ENCODE measurements at regions not wholly inside any gene's neighbourhood (a gene's known extent, or its start where the extent isn't known, plus 50 kb on each side); places are given as distances from the start of the nearest gene placed in this dataset.
"Not testable (repeated sequence)": the region's sequence is repeated elsewhere in the genome, so short reads cannot be mapped to it uniquely, and the experiment has no call there.

DNA sequence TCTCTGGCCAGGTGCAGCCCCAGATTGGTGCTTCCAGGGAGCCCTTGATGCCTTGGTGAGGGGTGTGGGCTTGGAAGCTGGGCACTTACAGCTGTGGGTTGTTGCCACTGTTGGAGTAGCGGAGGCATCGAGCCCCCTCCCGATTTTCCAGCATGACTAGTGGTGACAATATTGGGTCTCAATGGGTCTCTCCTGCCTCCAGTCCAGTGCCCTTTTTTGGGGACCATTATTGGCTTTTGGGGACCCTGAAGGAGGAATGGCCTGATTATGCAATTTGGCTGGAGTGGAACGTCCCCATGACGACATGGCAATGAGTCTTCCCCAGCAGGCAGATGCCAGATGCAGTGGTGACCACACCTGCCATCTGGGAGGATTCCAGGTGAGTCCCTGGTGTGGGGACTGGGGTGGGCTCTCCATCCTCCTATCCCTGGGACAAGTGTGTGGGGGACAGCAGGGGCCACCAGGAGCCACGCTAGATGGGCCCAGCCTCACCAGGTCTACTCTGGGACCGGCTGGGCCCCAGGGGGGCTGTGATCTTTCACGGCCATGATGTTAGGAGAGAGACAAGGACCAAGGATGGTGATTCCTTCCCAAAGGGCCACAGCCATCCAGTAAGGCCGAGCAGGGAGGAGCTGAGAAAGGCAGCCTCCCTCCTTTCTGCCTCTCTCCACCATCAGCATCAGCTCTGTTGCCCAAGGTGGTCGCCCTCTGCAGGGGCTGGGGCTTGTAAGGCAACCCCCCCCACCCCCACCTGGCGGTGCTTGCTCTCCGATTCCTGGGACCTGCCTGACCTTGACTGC is 196.8 kb downstream of the GOLGA6L6 start:
- no peak for DNase-seq

DNA sequence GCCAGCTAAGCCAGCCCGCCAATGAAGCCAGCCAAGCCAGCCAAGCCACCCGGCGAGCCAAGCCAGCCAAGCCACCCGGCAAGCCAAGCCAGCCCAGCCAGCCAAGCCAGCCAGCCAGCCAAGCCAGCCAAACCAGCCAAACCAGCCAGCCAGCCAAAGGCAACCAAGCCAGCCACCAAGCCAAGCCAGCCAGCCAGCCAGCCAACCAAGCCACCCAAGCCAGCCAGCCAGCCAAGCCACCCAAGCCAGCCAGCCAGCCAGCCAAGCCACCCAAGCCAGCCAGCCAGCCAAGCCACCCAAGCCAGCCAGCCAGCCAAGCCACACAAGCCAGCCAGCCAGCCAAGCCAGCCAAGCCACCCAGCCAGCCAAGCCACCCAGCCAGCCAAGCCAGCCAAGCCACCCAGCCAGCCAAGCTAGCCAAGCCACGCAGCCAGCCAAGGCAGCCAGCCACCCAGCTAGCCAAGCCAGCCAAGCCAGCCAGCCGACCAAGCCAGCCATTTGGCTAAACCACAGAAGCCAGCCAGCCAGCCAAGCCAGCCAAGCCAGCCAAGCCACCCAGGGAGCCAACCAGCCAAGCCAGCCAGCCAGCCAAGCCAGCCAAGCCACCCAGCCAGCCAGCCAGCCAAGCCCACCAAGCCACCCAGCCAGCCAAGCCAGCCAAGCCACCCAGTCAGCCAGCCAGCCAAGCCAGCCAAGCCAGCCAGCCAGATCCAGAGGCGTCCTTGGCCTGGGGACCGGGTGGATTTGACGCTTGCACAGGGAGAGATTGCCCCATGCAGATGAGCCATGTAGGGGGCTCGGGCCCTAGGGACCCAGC is 198.0 kb downstream of the GOLGA6L6 start:
- not testable (repeated sequence) for DNase-seq

DNA sequence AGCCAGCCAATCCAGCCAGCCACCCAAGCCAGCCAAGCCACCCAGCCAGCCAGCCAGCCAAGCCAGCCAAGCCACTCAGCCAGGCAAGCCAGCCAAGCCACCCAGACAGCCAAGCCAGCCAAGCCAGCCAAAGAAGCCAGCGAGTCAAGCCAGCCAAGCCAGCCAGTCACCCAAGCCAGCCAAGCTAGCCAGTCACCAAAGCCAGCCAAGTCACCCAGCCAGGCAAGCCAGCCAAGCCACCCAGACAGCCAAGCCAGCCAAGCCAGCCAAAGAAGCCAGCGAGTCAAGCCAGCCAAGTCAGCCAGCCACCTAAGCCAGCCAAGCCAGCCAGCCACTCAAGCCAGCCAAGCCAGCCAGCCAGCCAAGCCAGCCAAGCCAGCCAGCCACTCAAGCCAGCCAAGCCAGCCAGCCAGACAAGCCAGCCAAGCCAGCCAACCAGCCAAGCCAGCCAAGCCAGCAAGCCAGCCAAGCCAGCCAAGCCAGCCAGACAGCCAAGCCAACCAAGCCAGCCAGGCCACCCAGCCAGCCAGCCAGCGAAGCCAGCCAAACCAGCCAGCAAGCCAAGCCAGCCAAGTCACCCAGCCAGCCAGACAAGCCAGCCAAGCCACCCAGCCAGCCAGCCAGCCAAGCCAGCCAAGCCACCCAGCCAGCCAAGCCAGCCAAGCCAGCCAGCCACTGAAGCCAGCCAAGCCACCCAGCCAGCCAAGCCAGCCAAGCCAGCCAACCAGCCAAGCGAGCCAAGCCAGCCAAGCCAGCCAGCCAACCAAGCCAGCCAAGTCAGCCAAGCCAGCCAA is 198.8 kb downstream of the GOLGA6L6 start:
- DNase-seq: not testable (repeated sequence)

DNA sequence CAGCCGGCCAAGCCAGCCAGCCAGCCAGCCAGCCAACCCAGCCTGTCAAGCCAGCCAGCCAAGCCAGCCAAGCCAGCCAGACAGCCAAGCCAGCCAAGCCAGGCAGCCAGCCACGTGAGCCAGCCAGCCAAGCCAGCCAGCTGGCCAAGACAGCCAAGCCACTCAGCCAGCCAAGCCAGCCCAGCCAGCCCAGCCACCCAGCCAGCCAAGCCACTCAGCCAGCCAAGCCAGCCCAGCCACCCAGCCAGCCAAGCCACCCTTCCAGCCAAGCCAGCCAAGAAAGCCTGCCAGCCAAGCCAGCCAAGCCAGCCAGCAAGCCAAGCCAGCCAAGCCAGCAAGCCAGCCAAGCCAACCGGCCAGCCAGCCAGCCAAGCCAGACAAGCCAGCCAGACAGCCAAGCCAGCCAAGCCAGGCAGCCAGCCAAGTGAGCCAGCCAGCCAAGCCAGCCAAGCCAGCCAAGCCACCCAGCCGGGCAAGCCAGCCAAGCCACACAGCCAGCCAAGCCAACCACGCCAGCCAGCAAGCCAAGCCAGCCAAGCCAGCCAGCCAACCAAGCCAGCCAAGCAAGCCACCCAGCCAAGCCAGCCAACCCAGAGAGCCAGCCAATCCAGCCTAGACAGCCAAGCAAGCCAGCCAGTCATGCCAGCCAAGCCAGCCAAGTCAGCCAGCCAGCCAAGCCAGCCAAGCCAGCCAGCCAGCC is 199.5 kb downstream of the GOLGA6L6 start:
- DNase-seq: peak; percentile 47

DNA sequence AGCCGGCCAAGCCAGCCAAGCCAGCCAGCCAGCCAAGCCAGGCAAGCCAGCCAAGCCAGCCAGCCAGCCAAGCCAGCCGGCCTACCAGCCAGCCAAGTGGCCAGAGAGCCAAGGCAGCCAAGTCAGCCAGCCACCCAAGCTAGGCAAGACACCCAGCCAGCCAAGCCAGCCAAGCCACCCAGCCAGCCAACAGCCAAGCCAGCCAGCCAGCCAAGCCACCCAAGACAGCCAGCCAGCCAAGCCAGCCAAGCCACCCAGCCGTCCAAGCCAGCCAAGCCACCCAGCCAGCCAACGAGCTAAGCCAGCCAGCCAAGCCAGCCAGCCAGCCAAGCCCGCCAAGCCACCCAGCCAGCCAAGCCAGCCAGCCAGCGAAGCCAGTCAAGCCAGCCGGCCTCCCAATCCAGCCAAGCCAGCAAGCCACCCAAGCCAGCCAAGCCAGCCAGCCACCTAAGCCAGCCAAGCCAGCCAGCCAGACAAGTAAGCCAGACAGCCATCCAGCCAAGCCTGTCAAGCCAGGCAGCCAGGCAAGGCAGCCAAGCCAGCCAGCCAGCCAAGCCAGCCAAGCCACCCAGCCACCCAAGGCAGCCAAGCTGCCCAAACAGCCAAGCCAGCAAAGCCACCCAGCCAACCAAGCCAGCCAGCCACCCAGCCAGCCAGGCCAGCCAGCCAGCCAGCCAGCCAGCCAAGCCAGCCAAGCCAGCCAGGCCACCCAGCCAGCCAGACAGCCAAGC is 200.5 kb downstream of the GOLGA6L6 start:
- peak; percentile 47 for DNase-seq

DNA sequence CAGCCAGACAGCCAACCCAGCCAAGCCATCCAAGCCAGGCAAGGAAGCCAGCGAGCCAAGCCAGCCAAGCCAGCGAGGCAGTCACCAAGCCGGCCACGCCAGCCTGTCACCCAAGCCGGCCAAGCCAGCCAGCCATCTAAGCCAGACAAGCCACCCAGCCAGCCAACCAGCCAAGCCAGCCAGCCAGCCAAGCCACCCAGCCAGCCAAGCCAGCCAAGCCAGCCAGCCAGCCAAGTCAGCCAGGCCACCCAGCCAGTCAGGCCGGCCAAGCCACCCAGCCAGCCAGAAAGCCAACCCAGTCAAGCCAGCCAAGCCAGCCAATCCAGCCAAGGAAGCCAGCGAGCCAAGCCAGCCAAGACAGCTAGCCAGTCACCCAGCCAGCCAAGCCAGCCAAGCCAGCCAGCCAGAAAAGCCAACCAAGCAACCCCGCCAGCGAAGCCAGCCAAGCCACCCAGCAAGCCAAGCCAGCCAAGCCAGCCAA is 201.2 kb downstream of the GOLGA6L6 start:
- DNase-seq: peak; percentile 44

DNA sequence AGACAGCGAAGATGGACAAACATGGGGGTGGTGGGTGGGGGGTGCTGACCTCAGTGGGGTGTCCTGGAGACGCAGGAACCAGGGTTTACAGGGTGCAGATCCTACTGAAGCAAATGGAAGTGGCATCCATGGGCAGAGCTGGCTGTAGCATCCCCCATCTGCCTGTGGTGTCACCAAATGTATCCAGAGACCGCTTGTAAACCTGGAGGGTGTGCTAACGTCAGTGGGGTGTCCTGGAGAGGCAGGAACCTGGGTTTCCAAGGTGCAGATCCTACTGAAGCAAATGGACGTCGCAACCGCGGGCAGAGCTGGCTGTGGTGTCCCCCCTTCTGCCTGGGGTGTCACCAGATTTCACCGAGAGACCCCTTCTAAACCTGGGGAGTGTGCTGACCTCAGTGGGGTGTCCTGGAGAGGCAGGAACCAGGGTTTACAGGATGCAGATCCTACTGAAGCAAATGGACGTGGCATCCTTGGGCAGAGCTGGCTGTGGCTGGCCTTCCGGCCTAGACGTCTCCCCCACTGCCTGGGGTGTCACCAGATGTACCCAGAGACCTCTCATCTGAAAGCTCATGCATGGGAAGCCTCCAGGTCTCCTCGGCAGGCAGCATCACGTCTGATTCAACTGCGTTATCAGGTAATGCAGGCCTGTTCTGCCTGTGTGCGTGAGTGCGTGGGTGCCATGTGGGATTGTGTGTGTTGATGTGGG is 202.4 kb downstream of the GOLGA6L6 start:
- DNase-seq: not testable (repeated sequence)

DNA sequence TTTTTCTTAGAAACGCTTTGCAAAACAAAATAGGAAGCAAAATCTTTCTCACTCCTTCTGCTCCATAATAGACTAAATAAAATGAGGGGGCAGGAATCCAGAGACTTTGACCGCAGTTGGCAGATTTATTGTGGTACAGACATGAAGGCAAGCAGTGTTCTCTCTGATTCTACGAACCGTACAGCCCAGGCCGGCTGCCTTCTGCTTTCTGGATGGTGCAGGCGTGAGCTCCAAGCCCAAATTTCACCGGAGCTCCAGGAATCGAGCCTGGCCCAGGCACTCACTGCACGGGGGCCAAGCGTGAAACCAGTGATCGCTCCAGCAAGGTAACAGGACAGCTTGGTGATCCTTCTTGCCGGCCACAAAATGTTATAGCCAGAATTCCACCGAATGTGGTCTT is 202.9 kb downstream of the GOLGA6L6 start:
- not testable (repeated sequence) for DNase-seq

DNA sequence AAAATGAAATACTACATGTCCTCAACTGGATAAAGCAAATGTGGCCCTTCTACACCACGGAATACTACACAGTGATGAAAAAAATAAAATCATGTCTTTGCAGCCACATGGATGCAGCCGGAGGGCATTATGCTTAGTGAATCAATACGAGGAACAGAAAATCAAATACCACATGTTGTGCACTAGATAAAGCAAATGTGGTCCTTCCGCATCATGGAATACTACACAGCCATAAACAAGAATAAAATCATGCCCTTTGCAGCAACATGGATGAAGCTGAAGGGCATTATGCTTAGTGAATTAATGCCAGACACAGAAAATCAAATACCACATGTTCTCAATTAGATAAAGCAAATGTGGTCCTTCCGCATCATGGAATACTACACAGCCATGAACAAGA is 204.4 kb downstream of the GOLGA6L6 start:
- DNase-seq: not testable (repeated sequence)

DNA sequence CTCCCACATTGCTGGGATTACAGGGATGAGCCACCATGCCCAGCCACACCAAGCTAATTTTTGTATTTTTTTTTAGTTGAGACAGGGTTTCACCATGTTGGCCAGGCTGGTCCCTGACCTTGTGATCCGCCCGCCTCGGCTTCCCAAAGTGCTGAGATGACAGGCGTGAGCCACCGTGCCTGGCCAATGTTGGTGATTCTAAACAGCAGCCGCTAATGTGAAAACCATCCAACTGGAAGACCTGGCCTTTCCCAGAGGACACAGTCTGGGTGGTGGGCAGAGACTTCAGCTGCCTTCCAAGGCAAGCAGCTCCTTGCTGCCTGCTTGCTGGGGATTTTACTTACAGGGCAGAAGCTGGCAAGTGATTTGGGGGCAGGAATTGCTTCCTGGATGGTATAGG is 207.1 kb downstream of the GOLGA6L6 start:
- not testable (repeated sequence) for DNase-seq

DNA sequence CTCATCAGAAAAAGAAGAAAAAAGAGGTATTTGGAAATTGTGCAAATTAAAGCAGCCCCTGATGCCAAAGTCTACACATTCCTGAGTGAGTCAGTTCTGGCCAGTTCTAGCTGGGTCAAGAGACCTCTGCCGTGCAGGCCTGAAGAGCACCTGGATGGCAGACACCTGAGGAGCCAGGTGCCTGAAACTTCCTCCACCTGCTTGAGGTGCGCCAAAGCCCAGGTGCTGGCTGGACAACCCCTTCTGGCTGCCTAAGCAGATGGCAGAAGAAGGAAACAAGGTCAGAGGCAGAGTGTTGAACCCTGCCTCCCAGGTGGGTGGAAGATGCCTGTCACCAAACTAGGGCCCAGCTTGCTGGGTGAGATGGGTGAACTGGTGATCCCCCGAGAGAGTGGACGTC is 215.8 kb downstream of the GOLGA6L6 start:
- not testable (repeated sequence) for DNase-seq

DNA sequence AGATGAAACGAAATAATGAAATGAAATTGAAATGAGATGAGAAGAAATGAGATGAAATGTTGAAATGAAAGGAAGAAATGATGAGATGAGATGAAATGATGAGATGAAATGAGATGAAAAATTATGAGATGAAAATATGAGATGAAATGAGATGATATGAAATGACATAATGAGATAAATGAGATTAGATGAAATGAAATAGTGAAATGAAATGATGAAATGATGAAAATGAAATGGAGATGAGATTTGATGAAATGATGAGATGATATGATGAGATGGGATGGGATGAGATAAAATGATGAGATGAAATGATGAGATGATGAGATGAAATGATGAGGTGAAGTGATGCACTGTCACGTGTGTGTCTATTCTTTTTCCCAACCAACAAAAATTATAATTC is 224.5 kb downstream of the GOLGA6L6 start:
- not testable (repeated sequence) for DNase-seq

DNA sequence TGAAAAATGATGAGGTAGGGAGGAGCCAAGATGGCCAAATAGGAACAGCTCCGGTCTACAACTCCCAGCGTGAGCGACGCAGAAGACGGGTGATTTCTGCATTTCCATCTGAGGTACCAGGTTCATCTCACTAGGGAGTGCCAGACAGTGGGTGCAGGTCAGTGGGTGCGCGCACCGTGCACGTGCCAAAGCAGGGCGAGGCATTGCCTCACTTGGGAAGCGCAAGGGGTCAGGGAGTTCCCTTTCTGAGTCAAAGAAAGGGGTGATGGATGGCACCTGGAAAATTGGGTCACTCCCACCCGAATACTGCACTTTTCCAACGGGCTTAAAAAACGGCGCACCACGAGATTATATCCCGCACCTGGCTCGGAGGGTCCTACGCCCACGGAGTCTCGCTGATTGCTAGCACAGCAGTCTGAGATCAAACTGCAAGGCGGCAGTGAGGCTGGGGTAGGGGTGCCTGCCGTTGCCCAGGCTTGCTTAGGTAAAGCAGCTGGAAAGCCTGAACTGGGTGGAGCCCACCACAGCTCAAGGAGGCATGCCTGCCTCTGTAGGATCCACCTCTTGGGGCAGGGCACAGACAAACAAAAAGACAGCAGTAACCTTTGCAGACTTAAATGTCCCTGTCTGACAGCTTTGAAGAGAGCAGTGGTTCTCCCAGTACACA is 230.5 kb downstream of the GOLGA6L6 start:
- not testable (repeated sequence) for DNase-seq

DNA sequence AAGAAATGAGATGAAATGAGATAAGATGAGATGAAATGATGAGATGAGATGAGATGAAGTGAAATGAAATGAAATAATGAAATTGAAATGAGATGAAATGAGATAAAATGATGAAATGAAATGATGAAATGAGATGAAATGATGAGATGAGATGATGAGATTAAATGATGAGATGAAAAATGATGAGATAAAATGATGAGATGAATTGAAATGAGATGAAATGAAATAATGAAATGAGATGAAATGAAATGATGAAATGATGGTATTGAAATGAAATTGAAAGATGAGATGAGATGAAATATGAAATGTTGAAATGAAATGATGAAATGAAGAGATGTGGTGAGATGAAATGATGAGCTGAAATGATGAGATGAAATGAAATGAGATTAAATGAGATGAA is 231.0 kb downstream of the GOLGA6L6 start:
- DNase-seq: no peak

DNA sequence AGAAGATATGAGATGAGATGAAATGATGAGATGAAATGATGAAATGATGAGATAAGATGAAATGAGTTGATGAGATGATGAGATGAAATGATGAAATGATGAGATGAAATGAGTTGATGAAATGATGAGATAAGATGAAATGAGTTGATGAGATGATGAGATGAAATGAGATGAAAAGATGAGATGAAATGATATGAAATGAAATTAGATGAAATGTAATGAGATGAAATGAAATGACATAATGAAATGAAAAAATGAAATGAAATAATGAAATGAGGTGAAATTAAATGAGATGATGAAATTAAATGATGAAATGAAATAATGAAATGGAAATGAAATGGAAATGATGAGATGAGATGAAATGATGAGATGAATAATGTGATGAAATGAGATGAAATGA is 231.6 kb downstream of the GOLGA6L6 start:
- DNase-seq: not testable (repeated sequence)

DNA sequence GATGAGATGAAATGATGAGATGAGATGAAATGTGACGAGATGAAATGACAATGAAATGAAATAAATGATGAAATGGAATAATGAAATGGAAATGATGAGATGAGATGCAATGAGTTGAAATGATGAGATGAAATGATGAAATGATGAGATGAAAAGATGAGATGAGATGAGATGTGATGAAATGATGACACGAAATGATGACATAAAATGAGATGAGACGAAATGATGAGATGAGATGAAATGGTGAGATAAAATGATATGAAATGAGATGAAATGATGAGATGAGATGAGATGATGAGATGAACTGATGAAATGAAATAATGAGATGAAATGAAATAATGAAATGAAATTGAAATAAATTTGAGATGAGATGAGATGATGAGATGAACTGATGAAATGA is 232.2 kb downstream of the GOLGA6L6 start:
- DNase-seq: not testable (repeated sequence)

DNA sequence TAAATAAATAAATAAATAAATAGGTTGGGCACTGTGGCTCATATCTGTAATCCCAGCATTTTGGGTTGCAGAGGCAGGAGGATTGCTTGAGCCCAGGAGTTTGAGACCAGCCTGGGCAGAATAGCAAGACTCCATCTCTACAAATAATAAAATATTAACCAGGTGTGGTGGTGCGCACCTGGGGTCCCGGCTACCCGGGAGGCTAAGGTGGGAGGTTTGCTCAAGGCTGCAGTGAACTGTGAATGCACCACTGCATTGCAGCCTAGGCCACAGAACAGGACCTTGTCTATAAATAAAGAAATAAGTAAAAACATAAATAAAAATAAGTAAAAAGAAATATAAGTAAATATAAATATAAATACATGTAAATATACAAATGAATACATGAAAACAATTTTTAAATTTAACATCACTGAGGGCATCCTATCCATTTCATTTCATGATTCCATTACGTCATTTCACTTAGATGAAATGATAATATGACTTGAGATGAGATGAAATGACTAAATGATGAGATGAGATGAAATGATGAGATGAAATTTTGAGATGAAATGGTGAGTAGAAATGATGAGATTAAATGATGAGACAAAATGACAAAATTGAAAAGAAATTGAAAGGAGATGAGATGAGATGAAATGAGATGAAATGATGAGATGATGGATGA is 233.4 kb downstream of the GOLGA6L6 start:
- not testable (repeated sequence) for DNase-seq

DNA sequence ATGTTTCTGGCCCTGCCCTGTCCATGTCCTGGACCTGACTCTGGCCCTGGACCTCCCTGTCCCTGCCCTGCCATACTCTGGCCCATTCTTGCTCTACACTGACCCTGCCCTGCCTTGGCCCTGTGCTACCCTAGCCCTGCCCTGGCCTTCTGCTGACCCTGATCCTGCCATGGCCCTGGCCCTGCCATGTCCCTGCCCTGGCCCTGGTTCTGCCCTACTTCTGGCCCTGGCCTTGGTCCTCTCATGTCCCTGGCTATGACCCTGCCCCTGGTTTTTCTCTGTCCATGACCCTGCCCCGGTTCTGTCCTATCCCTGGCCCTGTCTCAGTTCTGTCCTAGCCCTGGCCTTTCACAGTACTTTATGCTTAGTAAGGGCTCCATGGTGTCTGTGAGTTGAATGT is 234.5 kb downstream of the GOLGA6L6 start:
- DNase-seq: not testable (repeated sequence)

DNA sequence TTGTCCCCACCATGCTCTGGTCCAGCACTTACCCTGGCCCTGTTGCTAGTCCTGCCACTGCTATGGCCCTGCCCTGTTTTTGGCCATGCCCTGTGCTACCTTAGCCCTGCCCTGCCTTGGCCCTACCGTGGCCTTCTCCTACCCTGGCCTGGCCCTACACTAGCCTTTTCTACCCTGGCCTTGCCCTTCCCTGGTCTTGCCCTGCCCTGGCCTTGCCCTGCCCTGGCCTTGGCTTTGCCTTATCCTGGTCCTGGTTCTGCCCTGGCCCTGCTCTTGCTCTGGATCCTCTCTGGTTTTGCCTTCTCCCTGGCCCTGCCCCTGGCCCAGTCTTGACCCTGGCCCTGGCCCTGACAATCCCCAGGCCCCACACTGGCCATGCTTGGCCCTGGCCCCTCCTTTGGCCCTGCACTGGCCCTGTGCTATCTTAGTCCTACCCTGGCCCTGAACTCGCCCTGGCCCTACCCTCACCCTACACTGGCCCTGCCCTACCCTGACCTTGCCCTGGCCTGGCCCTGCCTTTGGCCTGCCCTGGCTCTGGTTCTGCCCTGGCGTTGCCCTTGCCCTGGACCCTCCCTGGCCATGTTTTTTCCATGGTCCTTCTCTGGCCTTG is 235.0 kb downstream of the GOLGA6L6 start:
- DNase-seq: not testable (repeated sequence)
